ES-I3 (cell line): ENCODE measurements at regions not wholly inside any gene's neighbourhood (a gene's known extent, or its start where the extent isn't known, plus 50 kb on each side); places are given as distances from the start of the nearest gene placed in this dataset.
A peak's percentile ranks its signal among the peaks of the same experiment; 100 is the strongest.
"Not testable (repeated sequence)": the region's sequence is repeated elsewhere in the genome, so short reads cannot be mapped to it uniquely, and the experiment has no call there.

Source experiments
- H3K36me3 ChIP-seq: 2 replicates; pipeline ENCODE4 v1.6.1; 2013; ENCODE audit warnings: mild to moderate bottlenecking, low read length, control low read depth, moderate library complexity; ENCODE audit not compliant: insufficient read depth
- H3K4me1 ChIP-seq: 2 replicates; pipeline ENCODE4 v1.6.1; 2013; ENCODE audit warnings: mild to moderate bottlenecking, control low read depth, low read length; ENCODE audit not compliant: insufficient read depth
- H3K9ac ChIP-seq: 2 replicates; pipeline ENCODE4 v1.6.1; 2013; ENCODE audit warnings: low read depth, mild to moderate bottlenecking, low read length, moderate library complexity
- H3K9me3 ChIP-seq: 2 replicates; pipeline ENCODE4 v1.6.1; 2013; ENCODE audit warnings: mild to moderate bottlenecking, low read length, moderate library complexity; ENCODE audit not compliant: control insufficient read depth, insufficient read depth

GRCh38 chr1:147414505-147415163, 126.7 kb upstream of the BCL9 start:
- no peak overlapping the region for H3K9ac ChIP-seq
- no peaks in the 10 kb centered on the region for H3K36me3 ChIP-seq
- H3K9me3 ChIP-seq, result no peaks in the 10 kb centered on the region; the same call in 1 of the 2 replicates
- no peaks in the 10 kb centered on the region for H3K4me1 ChIP-seq

- H3K9me3 ChIP-seq, result no peaks in the 10 kb centered on the region; the same call in none of the 2 replicates
- no peak overlapping the region for H3K9ac ChIP-seq
- H3K36me3 ChIP-seq, result no peaks in the 10 kb centered on the region
- H3K4me1 ChIP-seq, result no peaks in the 10 kb centered on the region
Observed at GRCh38 chr1:147417024-147417423, 124.3 kb upstream of the BCL9 start.

GRCh38 chr1:147423100-147423827, 118.0 kb upstream of the BCL9 start:
- not testable (repeated sequence) for H3K9me3 ChIP-seq, H3K36me3 ChIP-seq, H3K4me1 ChIP-seq
- peak overlapping the region; percentile 7; the same call in 1 of the 2 replicates for H3K9ac ChIP-seq

GRCh38 chr1:147434921-147435320, 106.4 kb upstream of the BCL9 start:
- Histone ChIP-seq H3K9ac (no peak overlapping the region), H3K9me3 (no peaks in the 10 kb centered on the region; the same call in 1 of the 2 replicates), H3K4me1 (no peaks in the 10 kb centered on the region), H3K36me3 (no peaks in the 10 kb centered on the region)

- Histone ChIP-seq H3K36me3 (no peaks in the 10 kb centered on the region), H3K9ac (no peak overlapping the region), H3K4me1 (no peaks in the 10 kb centered on the region), H3K9me3 (no peaks in the 10 kb centered on the region)
Observed at GRCh38 chr1:147444381-147444780, 96.9 kb upstream of the BCL9 start.

- Histone ChIP-seq H3K9me3 (no peaks in the 10 kb centered on the region), H3K36me3 (no peaks in the 10 kb centered on the region), H3K4me1 (no peaks in the 10 kb centered on the region), H3K9ac (no peak overlapping the region)
Observed at GRCh38 chr1:147451628-147452027, 89.7 kb upstream of the BCL9 start.

GRCh38 chr1:147452809-147453208, 88.5 kb upstream of the BCL9 start:
- Histone ChIP-seq H3K4me1 (no peaks in the 10 kb centered on the region), H3K9ac (no peak overlapping the region), H3K36me3 (no peaks in the 10 kb centered on the region), H3K9me3 (no peaks in the 10 kb centered on the region)

- Histone ChIP-seq H3K9me3 (peaks cover 2% of the 10 kb centered on the region; the same call in 1 of the 2 replicates), H3K36me3 (no peaks in the 10 kb centered on the region), H3K9ac (no peak overlapping the region), H3K4me1 (no peaks in the 10 kb centered on the region)
Observed at GRCh38 chr1:147463022-147463421, 78.3 kb upstream of the BCL9 start.

- no peak overlapping the region for H3K9ac ChIP-seq
- H3K4me1 ChIP-seq, result no peaks in the 10 kb centered on the region
- H3K36me3 ChIP-seq, result no peaks in the 10 kb centered on the region
- H3K9me3 ChIP-seq, result peaks cover 2% of the 10 kb centered on the region; the same call in 1 of the 2 replicates
Observed at GRCh38 chr1:147466543-147466942, 74.8 kb upstream of the BCL9 start.

- Histone ChIP-seq H3K4me1 (no peaks in the 10 kb centered on the region), H3K9ac (no peak overlapping the region), H3K9me3 (peaks cover 2% of the 10 kb centered on the region; the same call in 1 of the 2 replicates), H3K36me3 (no peaks in the 10 kb centered on the region)
Observed at GRCh38 chr1:147470079-147470478, 71.2 kb upstream of the BCL9 start.

GRCh38 chr1:147472489-147472888, 68.8 kb upstream of the BCL9 start:
- no peaks in the 10 kb centered on the region for H3K36me3 ChIP-seq
- no peaks in the 10 kb centered on the region for H3K9me3 ChIP-seq
- no peaks in the 10 kb centered on the region for H3K4me1 ChIP-seq
- no peak overlapping the region for H3K9ac ChIP-seq

- Histone ChIP-seq H3K4me1 (no peaks in the 10 kb centered on the region), H3K9me3 (no peaks in the 10 kb centered on the region), H3K9ac (no peak overlapping the region), H3K36me3 (no peaks in the 10 kb centered on the region)
Observed at GRCh38 chr1:147472966-147473732, 68.2 kb upstream of the BCL9 start.

- Histone ChIP-seq H3K9me3 (no peaks in the 10 kb centered on the region), H3K36me3 (no peaks in the 10 kb centered on the region), H3K9ac (no peak overlapping the region), H3K4me1 (no peaks in the 10 kb centered on the region)
Observed at GRCh38 chr1:147473733-147474049, 67.6 kb upstream of the BCL9 start.

- H3K9me3 ChIP-seq, result no peaks in the 10 kb centered on the region
- no peak overlapping the region for H3K9ac ChIP-seq
- no peaks in the 10 kb centered on the region for H3K4me1 ChIP-seq
- no peaks in the 10 kb centered on the region for H3K36me3 ChIP-seq
Observed at GRCh38 chr1:147475488-147475887, 65.8 kb upstream of the BCL9 start.

GRCh38 chr1:147478521-147478920, 62.8 kb upstream of the BCL9 start:
- Histone ChIP-seq H3K9ac (no peak overlapping the region), H3K36me3 (no peaks in the 10 kb centered on the region), H3K9me3 (no peaks in the 10 kb centered on the region), H3K4me1 (no peaks in the 10 kb centered on the region)
